H9 (cell line): ENCODE measurements at regions not wholly inside any gene's neighbourhood (a gene's known extent, or its start where the extent isn't known, plus 50 kb on each side); places are given as distances from the start of the nearest gene placed in this dataset.

Experiments used
- DNase-seq: peaks from one replicate; pipeline ENCODE4 v3.0.0-alpha.2; 2017
- H2AFZ ChIP-seq: one replicate; pipeline ENCODE4 v1.6.1; 2013; ENCODE audit warnings: mild to moderate bottlenecking, low read length, control low read depth, moderate library complexity
- H2AK5ac ChIP-seq: 2 replicates; pipeline ENCODE4 v1.6.1; 2013; ENCODE audit warnings: low read length, control low read depth, mixed read lengths; ENCODE audit not compliant: insufficient read length
- H2BK120ac ChIP-seq: one replicate; pipeline ENCODE4 v1.6.1; 2013; ENCODE audit warnings: low read depth, mild to moderate bottlenecking, low read length, control low read depth, inconsistent platforms; ENCODE audit not compliant: poor library complexity, severe bottlenecking
- H2BK12ac ChIP-seq: 2 replicates; pipeline ENCODE4 v1.6.1; 2013; ENCODE audit warnings: low read length, control low read depth, mixed read lengths, low read depth; ENCODE audit not compliant: insufficient read length
- H2BK15ac ChIP-seq: 2 replicates; pipeline ENCODE4 v1.6.1; 2013; ENCODE audit warnings: low read depth, low read length, control low read depth
- H2BK20ac ChIP-seq: one replicate; pipeline ENCODE4 v1.6.1; 2013; ENCODE audit warnings: low read depth, mild to moderate bottlenecking, low read length, control low read depth, inconsistent platforms; ENCODE audit not compliant: poor library complexity, severe bottlenecking
- H2BK5ac ChIP-seq: 2 replicates; pipeline ENCODE4 v1.6.1; 2013; ENCODE audit warnings: low read length, control low read depth, mixed read lengths; ENCODE audit not compliant: insufficient read length
- H3K14ac ChIP-seq: 2 replicates; pipeline ENCODE4 v1.6.1; 2013; ENCODE audit warnings: low read length, control low read depth; ENCODE audit not compliant: insufficient read depth
- H3K18ac ChIP-seq: 2 replicates; pipeline ENCODE4 v1.6.1; 2013; ENCODE audit warnings: low read depth, mild to moderate bottlenecking, mixed read lengths, low read length, control low read depth; ENCODE audit not compliant: insufficient read length
- H3K23ac ChIP-seq: 2 replicates; pipeline ENCODE4 v1.6.1; 2013; ENCODE audit warnings: low read length, control low read depth, mixed read lengths, low read depth; ENCODE audit not compliant: insufficient read length
- H3K23me2 ChIP-seq: 2 replicates; pipeline ENCODE4 v1.6.1; 2013; ENCODE audit warnings: low read depth, mild to moderate bottlenecking, mixed read lengths, low read length, control low read depth; ENCODE audit not compliant: insufficient read length, poor library complexity, severe bottlenecking
- H3K27ac ChIP-seq: 2 replicates; pipeline ENCODE4 v1.5.1; 2013; ENCODE audit warnings: low read length, control low read depth, mixed read lengths, low read depth; ENCODE audit not compliant: insufficient read length
- H3K27me3 ChIP-seq: 2 replicates; pipeline ENCODE4 v1.6.1; 2013; ENCODE audit warnings: low read length, control low read depth, inconsistent platforms; ENCODE audit not compliant: insufficient read depth
- H3K4ac ChIP-seq: 2 replicates; pipeline ENCODE4 v1.6.1; 2013; ENCODE audit warnings: low read depth, mild to moderate bottlenecking, control low read depth, inconsistent platforms, low read length, moderate library complexity
- H3K4me1 ChIP-seq: 2 replicates; pipeline ENCODE4 v1.6.1; 2013; ENCODE audit warnings: low read length, control low read depth, inconsistent platforms; ENCODE audit not compliant: insufficient read depth
- H3K4me2 ChIP-seq: 2 replicates; pipeline ENCODE4 v1.6.1; 2013; ENCODE audit warnings: low read length, control low read depth, mixed read lengths; ENCODE audit not compliant: insufficient read length, insufficient read depth
- H3K56ac ChIP-seq: 2 replicates; pipeline ENCODE4 v1.6.1; 2013; ENCODE audit warnings: low read depth, mild to moderate bottlenecking, mixed read lengths, low read length, control low read depth; ENCODE audit not compliant: insufficient read length
- H3K79me1 ChIP-seq: 2 replicates; pipeline ENCODE4 v1.6.1; 2013; ENCODE audit warnings: low read depth, mild to moderate bottlenecking, moderate library complexity, low read length, control low read depth, inconsistent platforms; ENCODE audit not compliant: insufficient read depth, poor library complexity, severe bottlenecking
- H3K79me2 ChIP-seq: 2 replicates; pipeline ENCODE4 v1.6.1; 2013; ENCODE audit warnings: low read length, control low read depth, inconsistent platforms; ENCODE audit not compliant: insufficient read depth
- H3K9ac ChIP-seq: 2 replicates; pipeline ENCODE4 v1.6.1; 2013; ENCODE audit warnings: low read length, control low read depth, mixed read lengths; ENCODE audit not compliant: insufficient read length; ENCODE audit errors: extremely low read depth
- H3K9me3 ChIP-seq: one replicate; pipeline ENCODE4 v1.6.1; 2013; ENCODE audit warnings: low read depth, low read length, inconsistent platforms; ENCODE audit not compliant: control insufficient read depth
- H3T11ph ChIP-seq: one replicate; pipeline ENCODE4 v1.6.1; 2013; ENCODE audit warnings: mild to moderate bottlenecking, low read length, control low read depth, inconsistent platforms
- H4K20me1 ChIP-seq: one replicate; pipeline ENCODE4 v1.6.1; 2013; ENCODE audit not compliant: control insufficient read depth, insufficient read length, insufficient read depth
- H4K5ac ChIP-seq: 2 replicates; pipeline ENCODE4 v1.6.1; 2013; ENCODE audit warnings: low read depth, mild to moderate bottlenecking, mixed read lengths, low read length, control low read depth; ENCODE audit not compliant: insufficient read length
- H4K8ac ChIP-seq: replicated peaks from 2 replicates; pipeline ENCODE4 v1.6.1; 2013; ENCODE audit warnings: low read length, control low read depth, mixed read lengths, low read depth; ENCODE audit not compliant: insufficient read length
- H4K91ac ChIP-seq: 2 replicates; pipeline ENCODE4 v1.6.1; 2013; ENCODE audit warnings: low read depth, mild to moderate bottlenecking, moderate library complexity, mixed read lengths, low read length, control low read depth; ENCODE audit not compliant: insufficient read length
- H3K27ac Mint-ChIP-seq, 3 experiments: 2 replicates in 2 of 3; 3 replicates in 1 of 3; pipeline ENCODE4 v1.8.0; 2020 to 2021; ENCODE audit warnings: mixed read lengths in 3 of 3, mild to moderate bottlenecking in 1 of 3, moderate library complexity in 1 of 3
- H3K27me3 Mint-ChIP-seq: 2 replicates; pipeline ENCODE4 v1.8.0; 2021; ENCODE audit warnings: low read depth, mild to moderate bottlenecking, moderate library complexity, mixed read lengths
- H3K36me3 Mint-ChIP-seq, 3 experiments: 2 replicates in 2 of 3; 3 replicates in 1 of 3; pipeline ENCODE4 v1.8.0; 2020 to 2021; ENCODE audit warnings: low read depth in 3 of 3, mixed read lengths in 3 of 3; ENCODE audit not compliant: insufficient read depth in 1 of 3
- H3K4me1 Mint-ChIP-seq, 2 experiments: 2 replicates each; pipeline ENCODE4 v1.8.0; 2020; ENCODE audit warnings: mixed read lengths in 2 of 2
- H3K4me3 Mint-ChIP-seq, 2 experiments: 2 replicates in 1 of 2; 3 replicates in 1 of 2; pipeline ENCODE4 v1.8.0; 2020 to 2021; ENCODE audit warnings: mild to moderate bottlenecking in 2 of 2, mixed read lengths in 2 of 2, moderate library complexity in 1 of 2
- H3K9me3 Mint-ChIP-seq, 2 experiments: 2 replicates in 1 of 2; 3 replicates in 1 of 2; pipeline ENCODE4 v1.8.0; 2020; ENCODE audit warnings: mild to moderate bottlenecking in 2 of 2, mixed read lengths in 2 of 2, moderate library complexity in 1 of 2
- WGBS: extraction: QIAGEN DNeasy Blood & Tissue Kit; methylation state at CpG from one replicate; pipeline ENCODE4 v1.1.7; 2013; ENCODE audit warnings: missing lambda C conversion rate, low lambda C conversion rate, mixed read lengths; ENCODE audit not compliant: insufficient read length; ENCODE audit errors: extremely low coverage; 5-methylcytosine and 5-hydroxymethylcytosine counted together
- TF ChIP-seq, protein P1 (sequence below): fragments of 200-600 bp; sonication (generic); conservative IDR thresholded peaks from 3 replicates; pipeline ENCODE4 v1.8.0; 2021; ENCODE audit warnings: antibody characterized with exemption, mild to moderate bottlenecking

DNA sequence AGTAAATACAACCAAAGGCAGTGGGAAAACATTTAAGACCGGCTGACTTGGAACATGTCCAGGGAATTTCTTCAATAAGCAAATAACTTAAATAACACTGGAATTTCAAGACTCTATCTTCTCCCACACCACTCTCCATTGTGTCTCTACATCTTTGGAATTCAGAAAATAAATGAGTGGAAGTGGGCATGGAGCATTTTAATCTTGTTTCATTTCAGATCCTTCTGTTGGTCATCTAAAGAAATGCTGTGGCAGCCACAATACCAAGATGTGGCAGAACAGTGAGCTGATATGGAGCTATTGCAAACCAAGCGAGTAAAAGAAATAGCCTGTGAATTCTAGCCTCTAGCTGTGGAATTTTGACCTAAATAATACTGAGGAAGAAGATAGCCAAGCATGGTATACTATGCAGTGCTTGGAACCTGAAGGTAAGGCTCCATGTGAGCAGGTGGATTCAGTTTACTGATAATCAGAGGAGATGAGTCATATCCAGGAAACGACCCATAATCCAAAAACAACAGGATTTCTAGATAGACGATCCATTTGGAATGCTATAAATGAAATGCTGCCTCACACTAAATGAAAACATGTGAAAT lies 157.1 kb upstream of the SCN7A start:
- WGBS = no CpG with 5 or more reads among the region's 4 CpGs
- Histone ChIP-seq H3T11ph (no peak overlapping the region), H4K8ac (no peak overlapping the region)

More for the DNA sequence above, 157.1 kb upstream of the SCN7A start:
- H2BK20ac ChIP-seq = no peak overlapping the region
- no peak overlapping the region for H3K4ac ChIP-seq
- Mint-ChIP-seq H3K4me1 (peaks cover 8% of the 10 kb centered on the region in 2 experiments), H3K9me3 (no peaks in the 10 kb centered on the region), H3K27ac (no peak overlapping the region; a peak in 1 of 7 replicates), H3K36me3 (no peaks in the 10 kb centered on the region), H3K27me3 (no peaks in the 10 kb centered on the region), H3K4me3 (no peak overlapping the region)
- no peak overlapping the region for H2AK5ac ChIP-seq
- H3K79me1 ChIP-seq = no peaks in the 10 kb centered on the region
- H3K27me3 ChIP-seq = no peaks in the 10 kb centered on the region
- H2BK5ac ChIP-seq = no peak overlapping the region
- no peaks in the 10 kb centered on the region for H3K4me1 ChIP-seq
- no peaks in the 10 kb centered on the region for H3K23me2 ChIP-seq
- H3K14ac ChIP-seq = no peak overlapping the region
- no peak overlapping the region for H3K18ac ChIP-seq
- no peak overlapping the region for H2AFZ ChIP-seq
- H2BK12ac ChIP-seq = no peak overlapping the region
- no peaks in the 10 kb centered on the region for H3K79me2 ChIP-seq
- no peak for DNase-seq
- H2BK15ac ChIP-seq = no peak overlapping the region
- TF ChIP-seq, protein P1, sequence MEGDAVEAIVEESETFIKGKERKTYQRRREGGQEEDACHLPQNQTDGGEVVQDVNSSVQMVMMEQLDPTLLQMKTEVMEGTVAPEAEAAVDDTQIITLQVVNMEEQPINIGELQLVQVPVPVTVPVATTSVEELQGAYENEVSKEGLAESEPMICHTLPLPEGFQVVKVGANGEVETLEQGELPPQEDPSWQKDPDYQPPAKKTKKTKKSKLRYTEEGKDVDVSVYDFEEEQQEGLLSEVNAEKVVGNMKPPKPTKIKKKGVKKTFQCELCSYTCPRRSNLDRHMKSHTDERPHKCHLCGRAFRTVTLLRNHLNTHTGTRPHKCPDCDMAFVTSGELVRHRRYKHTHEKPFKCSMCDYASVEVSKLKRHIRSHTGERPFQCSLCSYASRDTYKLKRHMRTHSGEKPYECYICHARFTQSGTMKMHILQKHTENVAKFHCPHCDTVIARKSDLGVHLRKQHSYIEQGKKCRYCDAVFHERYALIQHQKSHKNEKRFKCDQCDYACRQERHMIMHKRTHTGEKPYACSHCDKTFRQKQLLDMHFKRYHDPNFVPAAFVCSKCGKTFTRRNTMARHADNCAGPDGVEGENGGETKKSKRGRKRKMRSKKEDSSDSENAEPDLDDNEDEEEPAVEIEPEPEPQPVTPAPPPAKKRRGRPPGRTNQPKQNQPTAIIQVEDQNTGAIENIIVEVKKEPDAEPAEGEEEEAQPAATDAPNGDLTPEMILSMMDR = no peak
- H4K5ac ChIP-seq = no peak overlapping the region
- no peak overlapping the region for H4K91ac ChIP-seq
- H3K9me3 ChIP-seq = no peaks in the 10 kb centered on the region
- no peak overlapping the region for H3K56ac ChIP-seq
- no peak overlapping the region for H3K27ac ChIP-seq
- H2BK120ac ChIP-seq = no peak overlapping the region
- H3K23ac ChIP-seq = no peak overlapping the region
- no peaks in the 10 kb centered on the region for H4K20me1 ChIP-seq
- no peak overlapping the region for H3K4me2 ChIP-seq
- no peak overlapping the region for H3K9ac ChIP-seq
